Neuronal stem cell (in vitro differentiated cells): ENCODE measurements at regions not wholly inside any gene's neighbourhood (a gene's known extent, or its start where the extent isn't known, plus 50 kb on each side); places are given as distances from the start of the nearest gene placed in this dataset.

Experiments used
- DNase-seq: peaks from one replicate; pipeline ENCODE4 v3.0.0-alpha.2; 2013; ENCODE audit warnings: low spot score
- H2AFZ ChIP-seq: one replicate; pipeline ENCODE4 v1.6.1; 2013; ENCODE audit warnings: mild to moderate bottlenecking, low read length, inconsistent platforms
- H2AK5ac ChIP-seq: 2 replicates; pipeline ENCODE4 v1.6.1; 2013; ENCODE audit warnings: low read depth, mild to moderate bottlenecking, inconsistent platforms, low read length, moderate library complexity, mixed read lengths
- H2BK120ac ChIP-seq: 2 replicates; pipeline ENCODE4 v1.6.1; 2013; ENCODE audit warnings: low read depth, mild to moderate bottlenecking, inconsistent platforms, low read length, moderate library complexity, mixed read lengths
- H2BK12ac ChIP-seq: one replicate; pipeline ENCODE4 v1.6.1; 2013; ENCODE audit warnings: low read length, inconsistent platforms
- H2BK15ac ChIP-seq: 2 replicates; pipeline ENCODE4 v1.6.1; 2013; ENCODE audit warnings: mild to moderate bottlenecking, low read length, inconsistent platforms, mixed read lengths
- H2BK5ac ChIP-seq: one replicate; pipeline ENCODE4 v1.6.1; 2013; ENCODE audit warnings: inconsistent platforms, mild to moderate bottlenecking, low read length, moderate library complexity
- H3K14ac ChIP-seq: one replicate; pipeline ENCODE4 v1.6.1; 2013; ENCODE audit warnings: low read length, inconsistent platforms
- H3K18ac ChIP-seq: 2 replicates; pipeline ENCODE4 v1.6.1; 2013; ENCODE audit warnings: low read length, inconsistent platforms
- H3K23ac ChIP-seq: 2 replicates; pipeline ENCODE4 v1.6.1; 2013; ENCODE audit warnings: low read depth, mild to moderate bottlenecking, mixed read lengths, low read length, inconsistent platforms; ENCODE audit not compliant: poor library complexity
- H3K27ac ChIP-seq: replicated peaks from 3 replicates; pipeline ENCODE4 v1.5.1; 2013; ENCODE audit warnings: low read length, inconsistent platforms
- H3K27me3 ChIP-seq, 3 experiments: 2 replicates each; pipeline ENCODE4 v1.6.1; 2013; ENCODE audit warnings: low read length in 3 of 3, mild to moderate bottlenecking in 2 of 3, inconsistent platforms in 1 of 3, low read depth in 1 of 3, mixed read lengths in 1 of 3, moderate library complexity in 1 of 3; ENCODE audit not compliant: control insufficient read depth in 3 of 3, insufficient read depth in 3 of 3
- H3K36me3 ChIP-seq, 2 donors: replicated peaks in 1 of 2; 2 replicates each; pipeline ENCODE4 v1.6.1; 2013; ENCODE audit warnings: low read length in 2 of 2; ENCODE audit not compliant: control insufficient read depth in 2 of 2, insufficient read depth in 2 of 2
- H3K4ac ChIP-seq: 2 replicates; pipeline ENCODE4 v1.6.1; 2013; ENCODE audit warnings: inconsistent platforms, mild to moderate bottlenecking, low read length, moderate library complexity
- H3K4me1 ChIP-seq, 2 donors: 1 replicate in 1 of 2; 2 replicates in 1 of 2; pipeline ENCODE4 v1.6.1; 2013; ENCODE audit warnings: low read length in 2 of 2, low read depth in 1 of 2; ENCODE audit not compliant: control insufficient read depth in 2 of 2, insufficient read depth in 1 of 2
- H3K4me2 ChIP-seq: one replicate; pipeline ENCODE4 v1.6.1; 2013; ENCODE audit warnings: mild to moderate bottlenecking, low read length, inconsistent platforms; ENCODE audit not compliant: insufficient read depth, poor library complexity, severe bottlenecking
- H3K4me3 ChIP-seq, 2 donors: 2 replicates each; pipeline ENCODE4 v1.5.1; 2013; ENCODE audit warnings: low read length in 2 of 2, mild to moderate bottlenecking in 2 of 2, inconsistent platforms in 1 of 2, moderate library complexity in 1 of 2
- H3K79me1 ChIP-seq: one replicate; pipeline ENCODE4 v1.6.1; 2013; ENCODE audit warnings: low read depth, mild to moderate bottlenecking, inconsistent platforms, low read length, moderate library complexity
- H3K9ac ChIP-seq: one replicate; pipeline ENCODE4 v1.6.1; 2013; ENCODE audit warnings: mild to moderate bottlenecking, low read depth, low read length, inconsistent platforms; ENCODE audit not compliant: poor library complexity
- H3K9me3 ChIP-seq, 2 donors: replicated peaks in 1 of 2; 2 replicates each; pipeline versions ENCODE3 to v1.6.1; 2013; ENCODE audit warnings: low read length in 2 of 2, mild to moderate bottlenecking in 2 of 2, inconsistent platforms in 1 of 2, low read depth in 1 of 2, mixed read lengths in 1 of 2, moderate library complexity in 1 of 2; ENCODE audit not compliant: control insufficient read depth in 2 of 2, insufficient read depth in 1 of 2
- H4K8ac ChIP-seq: one replicate; pipeline ENCODE4 v1.6.1; 2013; ENCODE audit warnings: low read depth, mild to moderate bottlenecking, inconsistent platforms, low read length, moderate library complexity
- H4K91ac ChIP-seq: one replicate; pipeline ENCODE4 v1.6.1; 2013; ENCODE audit warnings: low read length, low read depth, mild to moderate bottlenecking, inconsistent platforms; ENCODE audit not compliant: poor library complexity
- WGBS, 2 donors: extraction: QIAGEN DNeasy Blood & Tissue Kit; methylation state at CpG; one replicate each; pipeline ENCODE4 v1.1.7; 2013; ENCODE audit warnings: missing lambda C conversion rate in 2 of 2, mixed read lengths in 1 of 2; ENCODE audit not compliant: insufficient read length in 2 of 2, insufficient replicate concordance in 1 of 2; ENCODE audit errors: extremely low coverage in 2 of 2; 5-methylcytosine and 5-hydroxymethylcytosine counted together

DNA sequence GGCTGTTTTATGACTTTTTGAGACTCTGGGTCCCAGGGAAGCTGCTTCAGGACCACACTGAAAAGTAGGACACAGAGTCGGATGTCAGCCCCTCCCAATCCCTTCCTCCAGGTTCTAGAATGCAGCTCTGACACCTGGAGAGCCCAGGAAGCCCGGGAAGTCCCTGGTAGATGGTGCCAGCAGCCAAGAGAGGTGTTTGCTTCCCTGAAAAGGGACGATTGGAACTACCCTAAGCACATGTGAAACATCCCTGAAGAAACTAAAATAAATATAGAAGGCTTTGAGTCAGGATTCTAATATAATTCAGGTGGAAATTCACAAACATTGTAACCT is 163.2 kb upstream of the CYRIA start:
- no peak overlapping the region for H4K8ac ChIP-seq
- H3K23ac ChIP-seq, result no peak overlapping the region
- H2AFZ ChIP-seq, result no peak overlapping the region
- H3K27ac ChIP-seq, result no peak overlapping the region
- no CpG with 5 or more reads among the region's 3 CpGs for WGBS, 2 donors
- H2BK12ac ChIP-seq, result no peak overlapping the region
- no peak overlapping the region for H4K91ac ChIP-seq
- no peaks in the 10 kb centered on the region for H3K79me1 ChIP-seq
- no peak overlapping the region for H2BK15ac ChIP-seq
- no peaks in the 10 kb centered on the region for H3K36me3 ChIP-seq
- H3K4me1 ChIP-seq, result no peaks in the 10 kb centered on the region
- no peak overlapping the region for H3K18ac ChIP-seq
- H3K9me3 ChIP-seq, result no peaks in the 10 kb centered on the region
- H3K4me3 ChIP-seq, result no peak overlapping the region
- no peak overlapping the region for H2BK120ac ChIP-seq
- H3K9ac ChIP-seq, result no peak overlapping the region
- H3K14ac ChIP-seq, result no peak overlapping the region
- H3K4me2 ChIP-seq, result no peak overlapping the region
- no peak overlapping the region for H2AK5ac ChIP-seq
- no peak for DNase-seq
- no peak overlapping the region for H2BK5ac ChIP-seq
- no peaks in the 10 kb centered on the region for H3K27me3 ChIP-seq
- H3K4ac ChIP-seq, result no peak overlapping the region

DNA sequence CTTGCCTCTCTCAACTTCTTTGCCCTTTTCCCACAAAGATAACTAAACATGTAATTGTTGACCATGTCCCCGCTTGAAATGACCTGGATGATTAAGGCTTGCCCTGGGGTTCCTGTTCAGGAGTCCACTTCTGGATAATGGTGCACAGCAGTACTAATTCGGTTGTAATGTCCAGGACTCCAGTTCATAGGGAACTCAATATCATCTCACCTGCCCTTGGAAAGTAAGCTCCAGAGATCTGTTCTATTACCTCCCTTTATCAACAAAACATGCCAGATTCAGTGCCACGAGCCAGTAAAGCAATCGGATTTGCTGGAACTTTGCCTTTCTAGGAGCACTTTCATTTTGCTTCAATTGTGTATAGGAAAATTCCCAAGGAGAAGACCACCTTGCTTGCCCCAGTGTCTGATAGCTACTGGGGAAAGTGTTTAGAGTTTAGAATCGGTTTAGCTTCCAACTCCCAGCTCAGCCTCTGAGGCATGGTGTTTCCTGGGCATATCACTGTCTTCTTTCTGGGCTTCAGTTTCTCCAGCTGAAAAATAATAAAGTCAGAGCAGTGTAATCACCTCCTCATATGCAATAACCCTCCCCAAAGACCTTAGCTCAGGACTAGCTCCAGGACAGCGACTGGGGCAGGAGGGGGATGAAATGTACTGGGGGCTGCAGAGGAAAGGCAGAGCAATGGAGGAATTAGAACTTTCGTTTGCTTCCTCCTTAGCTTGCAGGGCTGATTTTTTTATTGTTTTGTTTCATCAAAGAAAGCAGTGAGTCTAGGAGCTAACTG is 162.6 kb upstream of the CYRIA start:
- Histone ChIP-seq H3K79me1 (no peaks in the 10 kb centered on the region), H2BK120ac (no peak overlapping the region), H3K27ac (no peak overlapping the region), H2AK5ac (no peak overlapping the region), H4K91ac (no peak overlapping the region), H3K18ac (no peak overlapping the region), H2BK12ac (no peak overlapping the region), H3K23ac (no peak overlapping the region), H2BK15ac (no peak overlapping the region), H3K4ac (no peak overlapping the region), H4K8ac (no peak overlapping the region), H3K14ac (no peak overlapping the region), H2BK5ac (no peak overlapping the region), H3K4me3 (no peak overlapping the region), H3K9me3 (no peaks in the 10 kb centered on the region), H3K4me1 (no peaks in the 10 kb centered on the region), H2AFZ (no peak overlapping the region), H3K27me3 (no peaks in the 10 kb centered on the region), H3K9ac (no peak overlapping the region), H3K36me3 (no peaks in the 10 kb centered on the region), H3K4me2 (no peak overlapping the region)
- no peak for DNase-seq
- WGBS, 2 donors, result no CpG with 5 or more reads among the region's 7 CpGs

DNA sequence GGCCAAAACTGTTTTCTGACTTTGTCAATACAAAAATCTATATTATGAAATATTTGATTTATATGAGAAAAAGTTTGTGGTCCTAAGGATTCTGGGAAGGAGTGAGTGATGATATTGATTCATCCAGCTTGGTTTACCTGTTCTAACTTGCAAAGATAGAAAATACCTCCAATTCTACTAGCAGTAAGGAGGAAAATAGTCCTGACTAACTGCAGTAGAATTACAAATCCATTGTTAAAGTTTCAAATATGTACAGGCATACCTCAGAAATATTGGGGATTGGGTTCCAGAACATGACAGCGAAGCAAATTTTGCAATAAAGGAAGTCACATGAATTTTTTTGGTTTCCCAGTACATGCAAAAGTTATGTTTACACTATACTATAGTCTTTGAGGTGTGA is 158.8 kb upstream of the CYRIA start:
- H2AFZ ChIP-seq, result no peak overlapping the region
- H3K18ac ChIP-seq, result no peak overlapping the region
- no peak overlapping the region for H2BK120ac ChIP-seq
- H3K4me3 ChIP-seq, result no peak overlapping the region
- no peaks in the 10 kb centered on the region for H3K79me1 ChIP-seq
- no peak overlapping the region for H3K4me2 ChIP-seq
- WGBS, 2 donors, result no CpG with 5 or more reads among the region's 1 CpG
- H3K36me3 ChIP-seq, result no peaks in the 10 kb centered on the region
- no peak overlapping the region for H3K23ac ChIP-seq
- no peaks in the 10 kb centered on the region for H3K9me3 ChIP-seq
- no peak overlapping the region for H2BK5ac ChIP-seq
- H2AK5ac ChIP-seq, result no peak overlapping the region
- no peak overlapping the region for H3K27ac ChIP-seq
- no peak overlapping the region for H4K8ac ChIP-seq
- H3K9ac ChIP-seq, result no peak overlapping the region
- H2BK15ac ChIP-seq, result no peak overlapping the region
- H3K4ac ChIP-seq, result no peak overlapping the region
- no peak overlapping the region for H2BK12ac ChIP-seq
- H3K27me3 ChIP-seq, result no peaks in the 10 kb centered on the region
- H3K4me1 ChIP-seq, result no peaks in the 10 kb centered on the region
- H4K91ac ChIP-seq, result no peak overlapping the region
- no peak for DNase-seq
- H3K14ac ChIP-seq, result no peak overlapping the region

DNA sequence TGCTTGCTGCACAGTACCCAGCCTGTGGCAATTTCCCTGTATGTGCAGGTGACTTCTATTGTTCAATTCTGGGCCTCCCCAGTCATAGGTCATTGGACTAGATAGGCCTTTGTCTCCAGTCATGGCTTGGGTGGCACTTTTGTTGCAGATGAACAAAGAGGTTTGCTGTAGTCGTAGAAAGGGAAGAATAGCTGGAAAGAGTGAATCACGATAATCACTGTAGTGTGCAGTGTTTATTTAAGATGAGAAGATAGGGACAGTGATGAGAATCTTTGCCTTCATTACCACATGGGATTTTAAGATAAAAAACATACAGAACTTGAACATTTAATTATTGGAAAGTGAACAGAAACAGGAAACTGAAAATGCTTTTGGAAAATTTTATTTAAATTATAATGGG is 156.1 kb upstream of the CYRIA start:
- Histone ChIP-seq H3K9ac (no peak overlapping the region), H3K4ac (no peak overlapping the region), H3K4me1 (no peaks in the 10 kb centered on the region), H2AFZ (no peak overlapping the region), H2AK5ac (no peak overlapping the region), H3K18ac (no peak overlapping the region), H3K27me3 (no peaks in the 10 kb centered on the region), H3K27ac (no peak overlapping the region), H3K14ac (no peak overlapping the region), H3K79me1 (no peaks in the 10 kb centered on the region), H3K4me2 (no peak overlapping the region), H2BK15ac (no peak overlapping the region), H3K9me3 (no peaks in the 10 kb centered on the region), H4K91ac (no peak overlapping the region), H3K23ac (no peak overlapping the region), H3K36me3 (no peaks in the 10 kb centered on the region), H2BK5ac (no peak overlapping the region), H2BK120ac (no peak overlapping the region), H3K4me3 (no peak overlapping the region), H4K8ac (no peak overlapping the region), H2BK12ac (no peak overlapping the region)
- DNase-seq, result no peak
- WGBS, 2 donors, result no CpG with 5 or more reads among the region's 2 CpGs
